AG09319 (cell line): ENCODE measurements at regions not wholly inside any gene's neighbourhood (a gene's known extent, or its start where the extent isn't known, plus 50 kb on each side); places are given as distances from the start of the nearest gene placed in this dataset.

Source experiments
- DNase-seq: peaks from one replicate; pipeline ENCODE4 v3.0.0-alpha.2; 2010; ENCODE audit warnings: low read depth; ENCODE audit errors: extremely low read depth
- TF ChIP-seq, protein P1 (sequence below): IDR thresholded peaks from 2 replicates; pipeline ENCODE4 v1.5.1; 2011; ENCODE audit warnings: low read depth, mild to moderate bottlenecking, inconsistent platforms, low read length, moderate library complexity

DNA sequence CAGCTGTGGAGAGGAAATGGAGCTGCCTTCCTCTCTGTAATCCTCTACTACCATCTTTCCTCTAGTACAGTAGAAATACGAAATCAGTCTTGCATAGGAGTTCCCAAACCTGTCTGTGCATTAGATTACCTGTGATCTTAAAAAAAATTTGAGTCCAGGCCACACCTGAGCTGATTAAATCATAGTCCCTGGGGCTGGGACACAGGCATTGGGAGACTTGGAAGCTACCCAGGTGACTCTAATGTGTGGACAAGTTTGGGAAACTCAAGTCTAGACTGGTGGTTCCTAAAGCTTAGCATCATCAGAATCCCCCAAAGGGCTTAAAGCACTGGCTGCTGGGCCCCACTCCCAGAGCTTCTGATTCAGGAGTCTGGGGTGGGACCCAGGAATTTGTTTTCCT, 152.7 kb upstream of the GLI3 start:
- no peak for DNase-seq
- TF ChIP-seq, protein P1, sequence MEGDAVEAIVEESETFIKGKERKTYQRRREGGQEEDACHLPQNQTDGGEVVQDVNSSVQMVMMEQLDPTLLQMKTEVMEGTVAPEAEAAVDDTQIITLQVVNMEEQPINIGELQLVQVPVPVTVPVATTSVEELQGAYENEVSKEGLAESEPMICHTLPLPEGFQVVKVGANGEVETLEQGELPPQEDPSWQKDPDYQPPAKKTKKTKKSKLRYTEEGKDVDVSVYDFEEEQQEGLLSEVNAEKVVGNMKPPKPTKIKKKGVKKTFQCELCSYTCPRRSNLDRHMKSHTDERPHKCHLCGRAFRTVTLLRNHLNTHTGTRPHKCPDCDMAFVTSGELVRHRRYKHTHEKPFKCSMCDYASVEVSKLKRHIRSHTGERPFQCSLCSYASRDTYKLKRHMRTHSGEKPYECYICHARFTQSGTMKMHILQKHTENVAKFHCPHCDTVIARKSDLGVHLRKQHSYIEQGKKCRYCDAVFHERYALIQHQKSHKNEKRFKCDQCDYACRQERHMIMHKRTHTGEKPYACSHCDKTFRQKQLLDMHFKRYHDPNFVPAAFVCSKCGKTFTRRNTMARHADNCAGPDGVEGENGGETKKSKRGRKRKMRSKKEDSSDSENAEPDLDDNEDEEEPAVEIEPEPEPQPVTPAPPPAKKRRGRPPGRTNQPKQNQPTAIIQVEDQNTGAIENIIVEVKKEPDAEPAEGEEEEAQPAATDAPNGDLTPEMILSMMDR, result no peak

DNA sequence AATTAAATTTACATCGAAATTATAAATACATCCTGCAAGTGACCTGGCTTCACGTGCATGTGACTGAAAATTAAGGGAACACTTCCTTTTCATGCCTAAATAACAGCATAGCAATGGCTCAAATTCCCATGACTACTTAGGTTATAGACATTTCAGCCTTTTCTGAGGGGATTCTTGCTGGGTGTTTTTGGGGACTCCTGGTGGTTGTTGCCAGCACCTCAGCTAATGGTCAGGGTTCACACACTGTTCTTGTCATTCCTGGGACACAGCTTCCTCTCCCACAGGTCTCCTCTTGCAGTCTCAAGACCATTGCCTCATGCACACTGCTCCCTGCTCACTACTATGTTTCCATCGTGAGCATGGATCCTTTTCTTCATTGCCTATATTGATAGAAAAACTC, 148.9 kb upstream of the GLI3 start:
- no peak for DNase-seq
- TF ChIP-seq, protein P1, result no peak; the same call in 1 of the 2 replicates

DNA sequence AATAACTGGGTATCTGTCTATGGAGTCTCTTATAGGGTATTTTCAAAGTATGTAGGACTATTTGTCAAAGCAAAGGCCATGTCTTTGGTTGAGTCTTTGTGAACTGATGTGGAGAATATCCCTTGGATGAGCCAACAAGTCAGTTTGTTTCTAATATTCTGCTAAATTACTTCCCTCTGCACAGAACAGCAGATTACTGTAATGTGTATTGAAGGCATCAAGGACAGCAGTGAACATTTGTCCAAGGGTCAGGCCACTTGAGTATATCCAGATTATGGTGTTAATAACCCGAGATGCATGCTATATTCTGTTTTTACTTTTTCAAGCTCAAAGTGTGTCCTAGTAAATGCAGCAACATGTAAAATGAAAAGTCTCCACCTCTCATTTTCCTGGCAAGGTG, 144.2 kb upstream of the GLI3 start:
- TF ChIP-seq, protein P1, result no peak
- no peak for DNase-seq

DNA sequence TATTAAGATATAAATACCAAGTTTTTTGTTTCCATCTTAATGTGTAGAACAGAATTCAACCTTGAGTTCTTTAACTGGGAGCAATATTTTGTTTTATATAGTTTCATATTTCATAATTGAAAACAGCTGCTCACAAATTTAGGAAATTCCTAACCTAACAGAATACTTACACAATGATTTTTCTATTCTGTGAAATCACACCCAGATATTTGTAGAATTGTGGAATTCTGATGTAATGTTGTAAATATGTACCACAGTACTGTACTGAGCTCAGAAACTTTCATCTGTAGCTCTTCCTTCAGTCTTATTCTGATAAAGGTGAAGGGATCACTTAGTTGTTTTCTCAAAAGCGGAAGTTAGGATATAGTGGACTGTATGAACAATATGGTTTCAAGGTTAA, 143.4 kb upstream of the GLI3 start:
- TF ChIP-seq, protein P1, result no peak
- DNase-seq, result peak; percentile 11

DNA sequence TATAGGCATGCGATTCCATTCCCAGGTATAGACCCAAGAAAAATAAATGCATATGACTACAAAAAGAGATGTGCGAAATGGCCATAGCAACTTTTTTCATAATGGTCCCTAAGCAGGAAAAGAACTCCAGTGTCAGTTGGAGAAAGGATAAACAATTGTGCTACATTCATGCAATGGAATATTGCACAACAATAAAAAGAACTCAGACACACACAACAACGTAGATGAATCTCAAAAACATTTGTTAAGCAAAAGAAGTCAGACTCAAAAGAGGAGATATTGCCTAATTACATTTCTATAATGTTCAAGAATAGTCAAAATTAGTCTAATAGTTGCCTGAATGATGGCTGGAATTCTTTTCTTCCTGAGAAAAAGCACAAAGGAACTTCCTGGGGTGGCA, 141.1 kb upstream of the GLI3 start:
- no peak for DNase-seq
- TF ChIP-seq, protein P1, result no peak

DNA sequence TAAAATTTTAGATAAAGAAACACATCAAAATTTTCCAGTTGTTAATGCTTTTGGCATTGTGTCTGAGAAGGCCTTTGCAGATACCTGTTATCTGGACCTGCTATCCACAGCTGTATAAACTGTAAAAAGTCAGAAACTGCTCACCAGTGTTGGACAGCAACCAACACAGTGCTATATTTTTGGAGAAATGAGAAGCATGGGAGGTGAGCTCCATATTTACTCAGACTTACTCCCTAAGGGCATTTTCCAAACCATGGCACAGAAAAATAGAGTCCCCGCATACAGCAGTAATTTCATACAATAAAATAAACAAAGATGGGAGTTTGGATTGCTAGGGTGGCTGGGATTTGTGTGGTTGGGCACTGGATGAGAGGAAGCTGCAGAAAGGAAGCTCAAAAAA, 136.3 kb upstream of the GLI3 start:
- TF ChIP-seq, protein P1, result no peak
- DNase-seq, result no peak

DNA sequence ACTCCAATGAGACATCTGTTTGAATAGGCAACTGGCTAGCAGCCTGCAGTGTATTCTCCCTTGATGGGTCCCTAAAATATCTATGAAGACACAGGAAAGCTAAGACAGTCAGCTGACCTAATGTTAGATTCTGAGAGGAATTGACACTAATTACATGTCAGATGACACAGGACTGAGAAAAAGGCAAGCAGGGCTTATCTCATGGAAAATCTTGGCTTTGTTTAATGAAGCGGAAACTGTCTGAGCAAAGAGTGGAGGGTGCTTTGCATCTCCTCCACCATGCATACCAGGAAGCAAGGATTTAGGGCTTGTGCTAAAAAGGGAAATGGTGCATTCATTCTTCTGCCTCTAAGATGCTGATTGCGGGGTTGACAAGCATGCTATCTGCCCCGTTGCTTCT, 135.5 kb upstream of the GLI3 start:
- DNase-seq, result no peak
- TF ChIP-seq, protein P1, result no peak

DNA sequence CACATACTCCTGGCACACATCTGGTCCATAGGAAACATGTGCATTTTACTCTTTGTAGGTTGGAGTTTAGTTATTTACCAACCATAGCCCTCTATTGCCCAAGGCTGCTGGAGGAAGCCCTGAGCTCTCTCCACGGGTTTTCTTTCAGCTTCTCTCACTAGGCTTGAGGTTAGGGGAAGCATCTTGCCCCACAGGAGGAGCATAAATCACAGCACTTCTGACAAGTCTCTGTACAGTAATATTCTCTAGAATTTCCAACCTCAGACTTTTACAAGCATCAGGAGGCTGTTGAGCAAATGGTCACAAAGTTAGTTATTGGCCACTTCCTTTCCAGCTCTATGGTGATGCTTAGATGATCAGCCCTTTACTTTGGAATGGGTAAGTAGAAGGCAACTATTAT, 122.9 kb upstream of the GLI3 start:
- TF ChIP-seq, protein P1, result no peak
- DNase-seq, result no peak
